Suprapubic skin (tissue), 3 donors: ENCODE measurements at regions not wholly inside any gene's neighbourhood (a gene's known extent, or its start where the extent isn't known, plus 50 kb on each side); places are given as distances from the start of the nearest gene placed in this dataset.

Source experiments
- EP300 ChIP-seq: sonication (generic); formaldehyde crosslinking; IDR thresholded peaks from one replicate; pipeline ENCODE4 v1.6.1; 2017; ENCODE audit warnings: antibody characterized with exemption
- POLR2A ChIP-seq, 2 donors: fragments of 450-650 bp; IDR thresholded peaks; one replicate each; pipeline ENCODE4 v1.6.1; 2017; ENCODE audit warnings: antibody characterized with exemption in 2 of 2, mild to moderate bottlenecking in 2 of 2, moderate library complexity in 2 of 2
- TF ChIP-seq, protein P1 (sequence below), 2 donors: fragments of 200-600 bp in 1 of 2; fragments of 450-650 bp in 1 of 2; sonication (generic) in 1 of 2; IDR thresholded peaks; one replicate each; pipeline ENCODE4 v1.5.1; 2016 to 2019; ENCODE audit warnings: antibody characterized with exemption in 2 of 2, mild to moderate bottlenecking in 1 of 2, moderate library complexity in 1 of 2

DNA sequence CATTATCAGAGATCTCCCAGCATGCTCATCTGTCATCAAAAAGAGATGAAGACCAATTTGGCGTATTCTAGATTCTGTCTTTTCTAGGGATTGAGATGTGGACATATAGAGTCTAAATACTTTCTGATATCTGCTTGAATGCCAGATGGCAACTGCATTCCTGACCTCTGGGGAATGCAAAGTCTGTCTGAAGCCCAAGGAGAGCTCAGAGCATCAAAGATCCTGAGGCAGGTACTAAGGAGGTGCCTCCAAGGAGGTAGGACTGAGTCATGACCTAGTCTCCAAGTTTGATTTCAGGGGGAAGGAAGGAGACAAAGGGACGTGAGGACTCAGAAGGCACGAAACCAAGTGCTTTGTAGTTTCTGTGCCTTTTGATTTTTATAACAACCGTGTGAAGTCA, 448.4 kb downstream of the HS3ST3B1 start:
- TF ChIP-seq POLR2A (IDR thresholded peaks at IDR 0.05) (no peak), EP300 (no peak)
- TF ChIP-seq, protein P1, sequence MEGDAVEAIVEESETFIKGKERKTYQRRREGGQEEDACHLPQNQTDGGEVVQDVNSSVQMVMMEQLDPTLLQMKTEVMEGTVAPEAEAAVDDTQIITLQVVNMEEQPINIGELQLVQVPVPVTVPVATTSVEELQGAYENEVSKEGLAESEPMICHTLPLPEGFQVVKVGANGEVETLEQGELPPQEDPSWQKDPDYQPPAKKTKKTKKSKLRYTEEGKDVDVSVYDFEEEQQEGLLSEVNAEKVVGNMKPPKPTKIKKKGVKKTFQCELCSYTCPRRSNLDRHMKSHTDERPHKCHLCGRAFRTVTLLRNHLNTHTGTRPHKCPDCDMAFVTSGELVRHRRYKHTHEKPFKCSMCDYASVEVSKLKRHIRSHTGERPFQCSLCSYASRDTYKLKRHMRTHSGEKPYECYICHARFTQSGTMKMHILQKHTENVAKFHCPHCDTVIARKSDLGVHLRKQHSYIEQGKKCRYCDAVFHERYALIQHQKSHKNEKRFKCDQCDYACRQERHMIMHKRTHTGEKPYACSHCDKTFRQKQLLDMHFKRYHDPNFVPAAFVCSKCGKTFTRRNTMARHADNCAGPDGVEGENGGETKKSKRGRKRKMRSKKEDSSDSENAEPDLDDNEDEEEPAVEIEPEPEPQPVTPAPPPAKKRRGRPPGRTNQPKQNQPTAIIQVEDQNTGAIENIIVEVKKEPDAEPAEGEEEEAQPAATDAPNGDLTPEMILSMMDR (IDR thresholded peaks at IDR 0.05) = no peak
